Psoas muscle (tissue), 7 donors: ENCODE measurements at regions not wholly inside any gene's neighbourhood (a gene's known extent, or its start where the extent isn't known, plus 50 kb on each side); places are given as distances from the start of the nearest gene placed in this dataset.

Source experiments
- ATAC-seq, 4 donors: fragments of 200-7000 bp; cut with Tn5 transposase; one replicate each; pipeline ENCODE4 v1.9.1; 2020; ENCODE audit warnings: moderate library complexity in 3 of 4, mild to moderate bottlenecking in 2 of 4
- DNase-seq, 2 donors: peaks; one replicate each; pipeline ENCODE4 v3.0.0-alpha.2; 2020
- H3K27ac ChIP-seq: fragments of 200-600 bp; one replicate; pipeline ENCODE4 v1.8.0; 2022
- H3K27me3 ChIP-seq, 3 donors: fragments of 200-600 bp in 1 of 3; one replicate each; pipeline versions ENCODE4 v1.6.1 to v1.8.0; 2013 to 2022; ENCODE audit warnings: low read length in 2 of 3, mild to moderate bottlenecking in 2 of 3, moderate library complexity in 1 of 3; ENCODE audit not compliant: insufficient read depth in 3 of 3
- H3K36me3 ChIP-seq, 2 donors: fragments of 200-600 bp in 1 of 2; one replicate each; pipeline versions ENCODE4 v1.6.1 to v1.8.0; 2013 to 2022; ENCODE audit warnings: low read depth in 1 of 2, mild to moderate bottlenecking in 1 of 2, moderate library complexity in 1 of 2; ENCODE audit not compliant: insufficient read depth in 1 of 2
- H3K4me1 ChIP-seq: fragments of 200-600 bp; one replicate; pipeline ENCODE4 v1.8.0; 2022
- H3K4me3 ChIP-seq: fragments of 200-600 bp; one replicate; pipeline ENCODE4 v1.8.0; 2022; ENCODE audit warnings: mild to moderate bottlenecking
- H3K9me3 ChIP-seq: fragments of 200-600 bp; one replicate; pipeline ENCODE4 v1.8.0; 2022
- WGBS, 3 donors: extraction: QIAGEN DNeasy Blood & Tissue Kit; methylation state at CpG; one replicate each; pipeline versions ENCODE4 v1.1.6 to v1.1.7; 2013; 5-methylcytosine and 5-hydroxymethylcytosine counted together
- intact Hi-C, 2 donors: fragments of 100-400 bp; cut with DNase I; formaldehyde crosslinking; loops; one replicate each; pipeline versions ENCODE4 v1.11.0 to v1.14.2; 2022
- TF ChIP-seq, protein P1 (sequence below): fragments of 200-600 bp; IDR thresholded peaks from one replicate; pipeline ENCODE4 v1.8.0; 2022; ENCODE audit warnings: antibody characterized with exemption
- donor health status: healthy with polysubstance abuse.
- donor health status: DM: no; HTN: no; CAD: no; lungs with moderate emphysema.
- donor health status: Bipolar disorder and iron deficiency.
- donor health status: healthy.
- donor health status: DM: yes; HTN: yes; CAD: no.
- donor health status: DM: no; HTN: no; CAD: no.
- donor health status: DM: yes; HTN: yes; CAD: no.

DNA sequence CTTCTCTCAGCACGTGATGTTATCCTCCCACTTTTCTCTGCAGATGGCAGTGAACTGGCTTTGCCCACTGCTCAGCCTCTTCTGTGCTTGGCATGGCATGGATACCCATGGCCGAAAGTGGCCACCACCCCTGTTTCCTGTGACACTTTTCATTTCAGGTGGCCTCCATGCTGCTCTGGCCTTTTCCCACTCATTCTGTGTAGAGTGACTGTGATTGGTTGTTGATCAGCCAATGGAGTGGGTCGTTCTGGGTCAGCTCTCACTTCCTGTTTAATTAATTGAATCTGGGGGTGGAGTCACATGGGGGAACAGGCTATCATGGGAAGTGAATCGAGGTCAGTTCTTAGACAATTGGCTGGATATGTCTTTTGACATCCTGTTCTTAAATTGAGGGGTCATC, 350.1 kb upstream of the EEF2KMT start:
- Histone ChIP-seq H3K36me3 (no peaks in the 10 kb centered on the region), H3K4me3 (no peak overlapping the region), H3K9me3 (no peaks in the 10 kb centered on the region), H3K4me1 (no peaks in the 10 kb centered on the region), H3K27me3 (no peaks in the 10 kb centered on the region), H3K27ac (no peak overlapping the region)
- TF ChIP-seq, protein P1, sequence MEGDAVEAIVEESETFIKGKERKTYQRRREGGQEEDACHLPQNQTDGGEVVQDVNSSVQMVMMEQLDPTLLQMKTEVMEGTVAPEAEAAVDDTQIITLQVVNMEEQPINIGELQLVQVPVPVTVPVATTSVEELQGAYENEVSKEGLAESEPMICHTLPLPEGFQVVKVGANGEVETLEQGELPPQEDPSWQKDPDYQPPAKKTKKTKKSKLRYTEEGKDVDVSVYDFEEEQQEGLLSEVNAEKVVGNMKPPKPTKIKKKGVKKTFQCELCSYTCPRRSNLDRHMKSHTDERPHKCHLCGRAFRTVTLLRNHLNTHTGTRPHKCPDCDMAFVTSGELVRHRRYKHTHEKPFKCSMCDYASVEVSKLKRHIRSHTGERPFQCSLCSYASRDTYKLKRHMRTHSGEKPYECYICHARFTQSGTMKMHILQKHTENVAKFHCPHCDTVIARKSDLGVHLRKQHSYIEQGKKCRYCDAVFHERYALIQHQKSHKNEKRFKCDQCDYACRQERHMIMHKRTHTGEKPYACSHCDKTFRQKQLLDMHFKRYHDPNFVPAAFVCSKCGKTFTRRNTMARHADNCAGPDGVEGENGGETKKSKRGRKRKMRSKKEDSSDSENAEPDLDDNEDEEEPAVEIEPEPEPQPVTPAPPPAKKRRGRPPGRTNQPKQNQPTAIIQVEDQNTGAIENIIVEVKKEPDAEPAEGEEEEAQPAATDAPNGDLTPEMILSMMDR, result no peak
- intact Hi-C loops, result no loop called here
- 69 to 75% (median 70%) methylated on average over 4 of the region's 4 CpGs for WGBS, 3 donors
- ATAC-seq (no peak), DNase-seq (no peak)

DNA sequence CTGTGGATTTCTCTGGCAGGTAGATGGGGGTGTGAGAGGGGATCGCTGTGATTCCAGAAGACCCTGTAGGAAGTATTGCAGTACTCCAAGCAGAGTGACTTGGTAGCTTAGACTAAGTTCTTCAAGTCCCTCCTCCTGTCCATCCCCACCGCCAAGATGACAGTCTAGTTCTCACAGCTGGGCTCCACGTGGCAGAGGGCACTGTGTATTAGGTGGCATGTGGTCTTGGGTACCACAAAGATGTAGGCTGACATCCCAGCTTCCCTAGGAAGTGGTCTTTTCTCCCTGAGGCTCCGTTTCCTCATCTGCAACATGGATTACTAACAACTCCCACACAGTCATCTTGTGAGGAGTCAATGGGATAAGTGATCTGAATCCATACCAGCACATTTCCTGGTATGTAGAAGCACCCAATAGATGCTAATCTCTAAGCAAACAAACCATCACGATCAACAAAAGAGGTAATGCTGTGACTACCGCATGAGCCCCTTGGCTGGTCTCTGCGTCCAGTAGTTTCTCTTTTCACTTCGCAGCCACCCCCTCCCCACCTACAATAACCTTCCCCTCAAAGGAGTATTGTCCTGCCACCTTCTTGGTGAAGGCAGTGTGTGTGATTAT, 349.1 kb upstream of the EEF2KMT start:
- intact Hi-C loops, result no loop called here
- WGBS, 3 donors, result 64 to 67% (median 65%) methylated on average over 8 of the region's 8 CpGs
- no peak for ATAC-seq
- Histone ChIP-seq H3K36me3 (no peaks in the 10 kb centered on the region), H3K27ac (no peak overlapping the region), H3K9me3 (no peaks in the 10 kb centered on the region), H3K4me3 (no peak overlapping the region), H3K4me1 (no peaks in the 10 kb centered on the region), H3K27me3 (no peaks in the 10 kb centered on the region)
- TF ChIP-seq, protein P1, result no peak
- no peak for DNase-seq

DNA sequence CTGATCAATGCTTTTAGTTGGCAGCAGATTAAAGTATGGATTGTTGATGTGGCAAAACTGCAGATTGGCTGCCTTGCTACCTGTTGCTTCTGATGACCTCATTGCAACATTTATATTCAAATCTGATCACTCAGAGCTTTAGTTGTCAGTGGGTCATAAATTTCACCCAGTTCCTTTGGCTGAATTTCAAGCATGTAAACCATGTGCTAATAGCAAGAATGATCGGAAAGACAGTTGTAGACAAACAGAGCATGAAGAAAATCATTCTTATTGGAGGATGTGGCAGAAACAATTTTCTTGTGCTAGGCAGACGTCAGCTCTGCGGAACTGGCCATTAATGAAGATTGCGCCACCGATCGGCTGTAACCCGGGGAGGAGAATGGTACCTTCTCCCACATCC, 346.6 kb upstream of the EEF2KMT start:
- H3K36me3 ChIP-seq, result no peaks in the 10 kb centered on the region
- H3K9me3 ChIP-seq, result no peaks in the 10 kb centered on the region
- no peaks in the 10 kb centered on the region for H3K4me1 ChIP-seq
- DNase-seq (no peak), ATAC-seq (no peak)
- TF ChIP-seq, protein P1, result no peak
- intact Hi-C loops, result no loop called here
- no peak overlapping the region for H3K27ac ChIP-seq
- H3K4me3 ChIP-seq, result no peak overlapping the region
- H3K27me3 ChIP-seq, result no peaks in the 10 kb centered on the region
- 65 to 68% (median 68%) methylated on average over 7 of the region's 7 CpGs for WGBS, 3 donors

DNA sequence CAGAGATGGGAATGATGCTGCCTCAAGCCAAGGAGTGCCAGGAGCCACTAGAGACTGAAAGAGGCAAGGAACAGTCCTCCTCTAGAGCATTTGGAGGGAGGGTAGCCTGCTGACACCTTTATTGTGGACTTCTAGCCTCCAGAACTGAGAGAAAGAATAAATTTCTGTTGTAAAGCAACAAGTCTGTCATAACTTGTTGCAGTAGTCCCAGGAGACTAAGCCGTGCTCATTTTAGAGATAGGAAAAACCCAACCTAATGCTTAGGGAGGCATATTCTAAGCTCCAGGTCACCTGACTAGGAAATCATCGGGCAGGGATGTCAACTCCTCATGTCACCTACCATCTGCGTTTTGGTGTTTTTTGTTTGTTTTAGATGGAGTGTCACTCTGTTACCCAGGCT, 345.4 kb upstream of the EEF2KMT start:
- Histone ChIP-seq H3K27me3 (no peaks in the 10 kb centered on the region), H3K9me3 (no peaks in the 10 kb centered on the region), H3K4me3 (no peak overlapping the region), H3K4me1 (no peaks in the 10 kb centered on the region), H3K36me3 (no peaks in the 10 kb centered on the region), H3K27ac (no peak overlapping the region)
- intact Hi-C loops, result no loop called here
- DNase-seq, result no peak
- TF ChIP-seq, protein P1, result no peak
- ATAC-seq, result no peak
- WGBS, 3 donors, result 66 to 76% (median 71%) methylated on average over 3 of the region's 3 CpGs

DNA sequence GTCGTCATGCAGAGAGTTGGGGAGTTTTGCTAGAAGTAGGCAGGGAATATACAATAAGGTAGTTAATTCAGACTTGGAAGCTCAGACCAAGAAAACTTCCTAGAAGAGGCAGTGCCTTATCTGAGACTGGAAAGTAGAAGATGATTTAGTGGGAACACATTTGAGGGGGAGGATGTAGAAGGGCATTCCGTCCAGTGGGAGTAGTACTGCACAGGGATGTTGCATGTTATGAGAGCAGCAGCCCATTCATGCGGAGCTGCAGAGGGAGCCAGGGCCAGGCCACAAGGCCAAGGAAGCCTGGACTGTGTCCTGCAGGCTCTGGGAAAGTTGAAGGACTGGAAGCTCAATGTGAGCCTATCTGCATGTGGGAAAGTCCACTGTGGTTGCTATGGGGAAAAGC, 344.5 kb upstream of the EEF2KMT start:
- Histone ChIP-seq H3K27me3 (no peaks in the 10 kb centered on the region), H3K4me3 (no peak overlapping the region), H3K27ac (no peak overlapping the region), H3K9me3 (no peaks in the 10 kb centered on the region), H3K36me3 (no peaks in the 10 kb centered on the region), H3K4me1 (no peaks in the 10 kb centered on the region)
- WGBS, 3 donors, result 57 to 68% (median 67%) methylated on average over 3 of the region's 3 CpGs
- TF ChIP-seq, protein P1, result no peak
- no peak for DNase-seq
- no peak for ATAC-seq
- intact Hi-C loops, result no loop called here
